ENCODE measurements at regions not wholly inside any gene's neighbourhood (a gene's known extent, or its start where the extent isn't known, plus 50 kb on each side); places are given as distances from the start of the nearest gene placed in this dataset.

- Histone ChIP-seq H3K9me3 (no peaks in the 10 kb centered on the region), H3K4me3 (no peak overlapping the region), H3K27ac (no peak overlapping the region), H3K4me1 (no peaks in the 10 kb centered on the region), H3K36me3 (no peaks in the 10 kb centered on the region), H3K27me3 (no peaks in the 10 kb centered on the region)
- no peak for DNase-seq (ENCODE audit: low spot score in 2 of 2)
- TF ChIP-seq, protein P1, sequence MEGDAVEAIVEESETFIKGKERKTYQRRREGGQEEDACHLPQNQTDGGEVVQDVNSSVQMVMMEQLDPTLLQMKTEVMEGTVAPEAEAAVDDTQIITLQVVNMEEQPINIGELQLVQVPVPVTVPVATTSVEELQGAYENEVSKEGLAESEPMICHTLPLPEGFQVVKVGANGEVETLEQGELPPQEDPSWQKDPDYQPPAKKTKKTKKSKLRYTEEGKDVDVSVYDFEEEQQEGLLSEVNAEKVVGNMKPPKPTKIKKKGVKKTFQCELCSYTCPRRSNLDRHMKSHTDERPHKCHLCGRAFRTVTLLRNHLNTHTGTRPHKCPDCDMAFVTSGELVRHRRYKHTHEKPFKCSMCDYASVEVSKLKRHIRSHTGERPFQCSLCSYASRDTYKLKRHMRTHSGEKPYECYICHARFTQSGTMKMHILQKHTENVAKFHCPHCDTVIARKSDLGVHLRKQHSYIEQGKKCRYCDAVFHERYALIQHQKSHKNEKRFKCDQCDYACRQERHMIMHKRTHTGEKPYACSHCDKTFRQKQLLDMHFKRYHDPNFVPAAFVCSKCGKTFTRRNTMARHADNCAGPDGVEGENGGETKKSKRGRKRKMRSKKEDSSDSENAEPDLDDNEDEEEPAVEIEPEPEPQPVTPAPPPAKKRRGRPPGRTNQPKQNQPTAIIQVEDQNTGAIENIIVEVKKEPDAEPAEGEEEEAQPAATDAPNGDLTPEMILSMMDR (IDR thresholded peaks at IDR 0.05), result no peak
- intact Hi-C loops (cut with DNase I), result no loop called here
Observed at GRCh38 chr17:56096026-56096810, 57.1 kb upstream of the ANKFN1 start.

DNA sequence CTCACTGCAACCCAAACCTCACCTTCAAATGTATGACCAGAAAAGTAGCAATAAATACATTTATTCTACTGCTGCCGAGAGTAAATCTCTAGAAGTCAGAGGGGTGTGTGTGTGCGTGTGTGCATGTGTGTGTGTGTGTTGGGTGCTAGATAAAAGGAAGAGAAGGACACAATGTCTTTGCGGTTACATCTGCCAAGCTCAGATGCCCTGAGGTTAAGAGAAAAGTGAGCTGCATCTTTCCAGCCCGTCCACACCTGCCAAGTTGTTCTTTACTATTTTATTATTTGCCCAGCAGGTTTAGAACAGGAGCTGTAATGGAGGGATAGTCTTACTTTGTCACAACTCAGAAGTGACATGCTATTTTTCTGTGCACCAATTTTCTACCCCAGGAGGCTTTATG is 54.5 kb upstream of the ANKFN1 start:
- Histone ChIP-seq H3K4me1 (no peaks in the 10 kb centered on the region), H3K36me3 (no peaks in the 10 kb centered on the region), H3K27me3 (no peaks in the 10 kb centered on the region), H3K9me3 (no peaks in the 10 kb centered on the region), H3K4me3 (no peak overlapping the region), H3K27ac (no peak overlapping the region)
- intact Hi-C loops (cut with DNase I), result no loop called here
- TF ChIP-seq, protein P1 (IDR thresholded peaks at IDR 0.05), result no peak
- DNase-seq (ENCODE audit: low spot score in 2 of 2), result no peak

GRCh38 chr17:56099649-56100048 is 53.6 kb upstream of the ANKFN1 start:
- Histone ChIP-seq H3K4me3 (no peak overlapping the region), H3K36me3 (no peaks in the 10 kb centered on the region), H3K9me3 (no peaks in the 10 kb centered on the region), H3K4me1 (no peaks in the 10 kb centered on the region), H3K27ac (no peak overlapping the region), H3K27me3 (no peaks in the 10 kb centered on the region)
- DNase-seq (ENCODE audit: low spot score in 2 of 2), result no peak
- intact Hi-C loops (cut with DNase I), result no loop called here
- TF ChIP-seq, protein P1 (IDR thresholded peaks at IDR 0.05), result no peak

Data from ascending aorta (tissue), 2 donors.